Tongue (tissue), 1 donor: ENCODE measurements at regions not wholly inside any gene's neighbourhood (a gene's known extent, or its start where the extent isn't known, plus 50 kb on each side); places are given as distances from the start of the nearest gene placed in this dataset.
"Not testable (repeated sequence)": the region's sequence is repeated elsewhere in the genome, so short reads cannot be mapped to it uniquely, and the experiment has no call there.

ENCODE experiments used
- DNase-seq: peaks from one replicate; pipeline ENCODE4 v3.0.0-alpha.2; 2015

GRCh38 chr3:72274493-72275330, 489.8 kb upstream of the PROK2 start:
- DNase-seq, result peak; percentile 62

GRCh38 chr3:72273615-72274014, 488.7 kb upstream of the PROK2 start:
- no peak for DNase-seq

GRCh38 chr3:72272356-72272755, 487.4 kb upstream of the PROK2 start:
- DNase-seq, result no peak

GRCh38 chr3:72271923-72272322, 487.0 kb upstream of the PROK2 start:
- DNase-seq, result no peak

GRCh38 chr3:72271216-72271615, 486.3 kb upstream of the PROK2 start:
- DNase-seq, result no peak

- DNase-seq, result no peak
Measured at GRCh38 chr3:72270730-72271129, 485.8 kb upstream of the PROK2 start.

GRCh38 chr3:72270072-72270681, 485.2 kb upstream of the PROK2 start:
- DNase-seq, result peak; percentile 77

- DNase-seq, result no peak
Measured at GRCh38 chr3:72269475-72269874, 484.5 kb upstream of the PROK2 start.

GRCh38 chr3:72266921-72267524, 482.1 kb upstream of the PROK2 start:
- not testable (repeated sequence) for DNase-seq

GRCh38 chr3:72266016-72266370, 481.0 kb upstream of the PROK2 start:
- no peak for DNase-seq

- DNase-seq, result no peak
Measured at GRCh38 chr3:72265256-72266015, 480.5 kb upstream of the PROK2 start.

GRCh38 chr3:72263223-72263990, 478.5 kb upstream of the PROK2 start:
- DNase-seq, result no peak

GRCh38 chr3:72262736-72263135, 477.8 kb upstream of the PROK2 start:
- no peak for DNase-seq

- no peak for DNase-seq
Measured at GRCh38 chr3:72261566-72262564, 476.9 kb upstream of the PROK2 start.

GRCh38 chr3:72260588-72260910, 475.6 kb upstream of the PROK2 start:
- no peak for DNase-seq

- no peak for DNase-seq
Measured at GRCh38 chr3:72259755-72260587, 475.0 kb upstream of the PROK2 start.

- peak; percentile 71 for DNase-seq
Measured at GRCh38 chr3:72258361-72259141, 473.6 kb upstream of the PROK2 start.

GRCh38 chr3:72257738-72258137, 472.8 kb upstream of the PROK2 start:
- DNase-seq, result no peak

- DNase-seq, result peak; percentile 82
Measured at GRCh38 chr3:72257203-72257602, 472.3 kb upstream of the PROK2 start.
